Fibroblast of mammary gland (primary cell): ENCODE measurements at regions not wholly inside any gene's neighbourhood (a gene's known extent, or its start where the extent isn't known, plus 50 kb on each side); places are given as distances from the start of the nearest gene placed in this dataset.

Experiments used
- DNase-seq: peaks from one replicate; pipeline ENCODE4 v3.0.0-alpha.2; 2010; ENCODE audit warnings: low read depth
- H3K4me3 ChIP-seq: 2 replicates; pipeline ENCODE4 v1.5.1; 2011; ENCODE audit warnings: low read depth, mild to moderate bottlenecking, low read length, moderate library complexity; ENCODE audit not compliant: control insufficient read depth
- CTCF ChIP-seq: conservative IDR thresholded peaks from 2 replicates; pipeline ENCODE4 v1.5.1; 2011; ENCODE audit warnings: low read depth, low read length, inconsistent platforms; ENCODE audit not compliant: control insufficient read depth, insufficient read depth

- no peak for DNase-seq
- TF ChIP-seq CTCF: no peak
- H3K4me3 ChIP-seq: no peak overlapping the region
Measured at GRCh38 chr14:39861696-39862095, 429.5 kb upstream of the FBXO33 start.

GRCh38 chr14:39861229-39861600 lies 429.0 kb upstream of the FBXO33 start:
- DNase-seq: no peak
- H3K4me3 ChIP-seq: no peak overlapping the region
- TF ChIP-seq CTCF: no peak

- no peak overlapping the region for H3K4me3 ChIP-seq
- TF ChIP-seq CTCF: no peak
- no peak for DNase-seq
Measured at GRCh38 chr14:39860596-39861228, 428.5 kb upstream of the FBXO33 start.

DNA sequence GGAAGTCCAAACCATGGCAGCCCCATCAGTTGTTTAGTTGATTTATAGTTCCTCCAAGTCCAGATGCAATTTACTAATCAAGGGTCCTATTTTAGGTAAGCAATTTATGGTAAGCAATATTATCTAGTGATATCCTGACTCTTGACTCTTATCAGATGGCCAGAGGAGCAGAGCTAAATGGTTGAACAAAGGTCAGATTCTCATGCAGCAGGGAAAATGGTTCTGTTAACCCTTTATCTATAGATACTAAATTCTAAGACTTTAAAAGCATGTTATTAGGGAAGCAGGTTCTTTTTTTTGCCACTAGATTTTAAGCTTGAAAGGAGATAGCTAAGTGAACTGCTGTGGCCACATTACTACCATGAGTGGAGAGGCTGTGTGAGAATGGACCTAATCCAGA lies 427.1 kb upstream of the FBXO33 start:
- no peak for DNase-seq
- no peak overlapping the region for H3K4me3 ChIP-seq
- TF ChIP-seq CTCF: no peak

GRCh38 chr14:39857376-39858055 lies 425.3 kb upstream of the FBXO33 start:
- no peak for DNase-seq
- TF ChIP-seq CTCF: no peak
- no peak overlapping the region for H3K4me3 ChIP-seq

- TF ChIP-seq CTCF: no peak
- DNase-seq: no peak
- H3K4me3 ChIP-seq: no peak overlapping the region
Measured at GRCh38 chr14:39853441-39853840, 421.2 kb upstream of the FBXO33 start.

DNA sequence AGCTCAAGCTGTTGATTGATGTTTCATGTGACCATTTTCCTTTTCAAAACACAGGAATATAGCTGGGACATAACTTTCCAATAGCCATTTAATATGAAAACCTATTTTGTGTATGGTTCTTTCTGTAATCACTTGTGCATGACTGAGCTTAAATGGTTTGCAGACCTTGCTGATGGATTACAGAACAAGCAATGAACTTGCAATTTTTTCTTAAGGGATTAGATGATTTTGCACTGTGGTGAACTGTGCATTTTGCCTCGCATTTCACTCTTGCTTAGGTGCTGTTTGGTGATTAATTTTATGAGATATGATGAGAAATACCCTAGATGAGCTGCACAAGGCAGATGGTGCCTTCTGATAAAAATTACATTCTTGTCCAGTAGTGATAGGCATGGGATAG lies 419.0 kb upstream of the FBXO33 start:
- no peak for TF ChIP-seq CTCF
- no peak for DNase-seq
- no peak overlapping the region for H3K4me3 ChIP-seq
